Stomach (tissue), 8 donors: ENCODE measurements at regions not wholly inside any gene's neighbourhood (a gene's known extent, or its start where the extent isn't known, plus 50 kb on each side); places are given as distances from the start of the nearest gene placed in this dataset.
A peak's percentile ranks its signal among the peaks of the same experiment; 100 is the strongest.

Experiments
- DNase-seq, 2 donors: peaks; one replicate each; pipeline versions ENCODE4 v3.0.0 to v3.0.0-alpha.2; 2013 to 2019
- H3K27ac ChIP-seq, 5 donors: fragments of 200-600 bp in 4 of 5; sonication (generic) in 4 of 5; one replicate each; pipeline ENCODE4 v1.5.1; 2013 to 2019; ENCODE audit warnings: mild to moderate bottlenecking in 1 of 5, moderate library complexity in 1 of 5
- H3K27me3 ChIP-seq, 3 donors: fragments of 200-600 bp; sonication (generic); one replicate each; pipeline ENCODE4 v1.5.1; 2017 to 2019; ENCODE audit warnings: mixed run types in 1 of 3
- H3K36me3 ChIP-seq, 4 donors: fragments of 200-600 bp; sonication (generic); 1 replicate in 3 of 4; 2 replicates in 1 of 4; pipeline ENCODE4 v1.5.1; 2016 to 2019
- H3K4me1 ChIP-seq, 4 donors: fragments of 200-600 bp; sonication (generic); one replicate each; pipeline ENCODE4 v1.5.1; 2016 to 2019
- H3K4me3 ChIP-seq, 4 donors: fragments of 200-600 bp; sonication (generic) in 3 of 4; one replicate each; pipeline ENCODE4 v1.5.1; 2016 to 2019; ENCODE audit warnings: mild to moderate bottlenecking in 1 of 4
- H3K9me3 ChIP-seq, 4 donors: fragments of 200-600 bp; sonication (generic); one replicate each; pipeline ENCODE4 v1.5.1; 2016 to 2019
- EP300 ChIP-seq: sonication (generic); formaldehyde crosslinking; IDR thresholded peaks from one replicate; pipeline ENCODE4 v1.6.1; 2017; ENCODE audit warnings: antibody characterized with exemption
- POLR2A ChIP-seq, 4 donors: fragments of 450-650 bp; IDR thresholded peaks; one replicate each; pipeline ENCODE4 v1.6.1; 2016; ENCODE audit warnings: antibody characterized with exemption in 4 of 4, control low read depth in 2 of 4, mild to moderate bottlenecking in 1 of 4, moderate library complexity in 1 of 4
- POLR2AphosphoS5 ChIP-seq, 3 donors: sonication (generic); formaldehyde crosslinking; IDR thresholded peaks; one replicate each; pipeline ENCODE4 v1.6.1; 2016; ENCODE audit warnings: antibody characterized with exemption in 3 of 3
- WGBS, 5 donors: extraction: QIAGEN DNeasy Blood & Tissue Kit in 3 of 5; methylation state at CpG; one replicate each; pipeline versions ENCODE4 v1.1.5 to v1.1.7; 2013 to 2018; 5-methylcytosine and 5-hydroxymethylcytosine counted together
- intact Hi-C: fragments of 100-400 bp; cut with DNase I; formaldehyde crosslinking; loops from one replicate; pipeline ENCODE4 v1.15.1; 2023; ENCODE audit warnings: low total_unique reads
- TF ChIP-seq, protein P1 (sequence below), 7 experiments: fragments of 450-650 bp in 4 of 7; fragments of 200-600 bp in 3 of 7; sonication (generic) in 3 of 7; IDR thresholded peaks; one replicate each; pipeline ENCODE4 v1.5.1; 2016 to 2019; ENCODE audit warnings: antibody characterized with exemption in 7 of 7, control low read depth in 2 of 7, mild to moderate bottlenecking in 1 of 7
- donor health status: healthy with polysubstance abuse.
- donor health status: Bipolar disorder and iron deficiency.
- donor health status: healthy.

DNA sequence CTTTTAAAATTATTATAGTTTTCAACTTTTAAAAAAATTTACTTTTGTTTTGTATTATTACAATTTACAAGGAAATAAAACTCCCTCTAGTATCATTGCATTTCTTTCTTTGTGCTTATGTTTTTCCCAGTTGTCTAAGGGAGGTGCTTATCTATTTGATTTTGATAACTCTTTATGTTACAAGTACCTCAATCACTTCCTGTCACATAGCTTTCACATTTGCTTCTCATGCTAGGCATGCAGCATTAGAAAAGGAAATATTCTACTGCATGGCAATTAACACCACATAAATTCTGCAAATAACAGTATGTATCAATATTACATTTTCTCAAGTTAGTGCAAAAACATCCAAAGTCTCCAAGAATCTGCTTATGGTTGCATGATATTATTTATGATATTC, 180.3 kb upstream of the HS3ST1 start:
- TF ChIP-seq, protein P1, sequence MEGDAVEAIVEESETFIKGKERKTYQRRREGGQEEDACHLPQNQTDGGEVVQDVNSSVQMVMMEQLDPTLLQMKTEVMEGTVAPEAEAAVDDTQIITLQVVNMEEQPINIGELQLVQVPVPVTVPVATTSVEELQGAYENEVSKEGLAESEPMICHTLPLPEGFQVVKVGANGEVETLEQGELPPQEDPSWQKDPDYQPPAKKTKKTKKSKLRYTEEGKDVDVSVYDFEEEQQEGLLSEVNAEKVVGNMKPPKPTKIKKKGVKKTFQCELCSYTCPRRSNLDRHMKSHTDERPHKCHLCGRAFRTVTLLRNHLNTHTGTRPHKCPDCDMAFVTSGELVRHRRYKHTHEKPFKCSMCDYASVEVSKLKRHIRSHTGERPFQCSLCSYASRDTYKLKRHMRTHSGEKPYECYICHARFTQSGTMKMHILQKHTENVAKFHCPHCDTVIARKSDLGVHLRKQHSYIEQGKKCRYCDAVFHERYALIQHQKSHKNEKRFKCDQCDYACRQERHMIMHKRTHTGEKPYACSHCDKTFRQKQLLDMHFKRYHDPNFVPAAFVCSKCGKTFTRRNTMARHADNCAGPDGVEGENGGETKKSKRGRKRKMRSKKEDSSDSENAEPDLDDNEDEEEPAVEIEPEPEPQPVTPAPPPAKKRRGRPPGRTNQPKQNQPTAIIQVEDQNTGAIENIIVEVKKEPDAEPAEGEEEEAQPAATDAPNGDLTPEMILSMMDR (IDR thresholded peaks at IDR 0.05) = no peak
- TF ChIP-seq EP300 = no peak
- TF ChIP-seq POLR2AphosphoS5 (IDR thresholded peaks at IDR 0.05) = no peak
- TF ChIP-seq POLR2A (IDR thresholded peaks at IDR 0.05) = no peak
- intact Hi-C loops = no loop called here
- Histone ChIP-seq H3K9me3 (no peaks in the 10 kb centered on the region), H3K4me3 (no peak overlapping the region), H3K27ac (peak overlapping the region in 1 of 5 donors; percentile 33), H3K27me3 (no peaks in the 10 kb centered on the region), H3K36me3 (no peaks in the 10 kb centered on the region), H3K4me1 (peaks cover 0 to 5% (median 3%) of the 10 kb centered on the region in 4 donors)
- DNase-seq = no peak

GRCh38 chr4:11606078-11606477, 177.4 kb upstream of the HS3ST1 start:
- WGBS, 5 donors = 48 to 85% (median 60%) methylated on average over 1 of the region's 1 CpG
- intact Hi-C loops = no loop called here
- no peak overlapping the region for H3K4me3 ChIP-seq
- H3K36me3 ChIP-seq = no peaks in the 10 kb centered on the region
- TF ChIP-seq, protein P1 (IDR thresholded peaks at IDR 0.05) = no peak
- TF ChIP-seq POLR2A (IDR thresholded peaks at IDR 0.05) (no peak), POLR2AphosphoS5 (IDR thresholded peaks at IDR 0.05) (no peak), EP300 (no peak)
- H3K27ac ChIP-seq = peak overlapping the region in 2 of 5 donors; percentile 36 to 47
- H3K27me3 ChIP-seq = no peaks in the 10 kb centered on the region
- DNase-seq = no peak
- H3K4me1 ChIP-seq = peaks cover 0 to 5% (median 2%) of the 10 kb centered on the region in 4 donors
- H3K9me3 ChIP-seq = no peaks in the 10 kb centered on the region

- Histone ChIP-seq H3K27ac (peak overlapping the region in 1 of 5 donors; percentile 47), H3K27me3 (no peaks in the 10 kb centered on the region), H3K36me3 (no peaks in the 10 kb centered on the region), H3K9me3 (no peaks in the 10 kb centered on the region), H3K4me1 (peaks cover 0 to 5% (median 2%) of the 10 kb centered on the region in 4 donors), H3K4me3 (no peak overlapping the region)
- WGBS, 5 donors = 41 to 50% (median 47%) methylated on average over 1 of the region's 1 CpG
- TF ChIP-seq, protein P1 (IDR thresholded peaks at IDR 0.05) = no peak
- no peak for TF ChIP-seq POLR2AphosphoS5 (IDR thresholded peaks at IDR 0.05)
- TF ChIP-seq POLR2A (IDR thresholded peaks at IDR 0.05) = no peak
- no peak for TF ChIP-seq EP300
- peak in 1 of 2 donors; percentile 32 for DNase-seq
- intact Hi-C loops = no loop called here
Measured at GRCh38 chr4:11605597-11605996, 176.9 kb upstream of the HS3ST1 start.

DNA sequence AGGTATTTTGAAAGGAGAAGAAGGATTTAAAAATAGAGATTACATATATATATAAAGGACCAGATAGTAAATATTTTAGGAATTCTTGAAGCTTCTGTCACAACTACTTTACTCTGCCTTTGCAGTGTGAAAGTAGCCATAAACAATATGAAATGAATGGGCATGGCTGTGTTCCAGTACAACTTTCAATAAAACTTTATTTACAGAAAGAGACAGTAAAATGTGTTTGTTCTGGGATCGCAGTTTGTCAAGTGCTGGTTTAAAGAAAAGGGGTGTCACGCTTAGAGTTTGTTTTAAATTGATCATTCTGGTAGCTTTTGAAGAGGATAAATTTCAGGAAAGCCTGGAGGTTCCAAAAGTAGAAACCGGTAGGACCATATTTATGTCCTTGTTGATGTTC, 176.1 kb upstream of the HS3ST1 start:
- intact Hi-C loops = no loop called here
- 85 to 93% (median 88%) methylated on average over 3 of the region's 3 CpGs for WGBS, 5 donors
- H3K9me3 ChIP-seq = no peaks in the 10 kb centered on the region
- TF ChIP-seq EP300 = no peak
- TF ChIP-seq, protein P1 (IDR thresholded peaks at IDR 0.05) = no peak
- no peak for TF ChIP-seq POLR2A (IDR thresholded peaks at IDR 0.05)
- no peak for TF ChIP-seq POLR2AphosphoS5 (IDR thresholded peaks at IDR 0.05)
- H3K4me1 ChIP-seq = peaks cover 0 to 5% (median 2%) of the 10 kb centered on the region in 4 donors
- H3K27ac ChIP-seq = no peak overlapping the region
- H3K4me3 ChIP-seq = no peak overlapping the region
- H3K36me3 ChIP-seq = no peaks in the 10 kb centered on the region
- no peaks in the 10 kb centered on the region for H3K27me3 ChIP-seq
- no peak for DNase-seq
